H1 (cell line): ENCODE measurements at regions not wholly inside any gene's neighbourhood (a gene's known extent, or its start where the extent isn't known, plus 50 kb on each side); places are given as distances from the start of the nearest gene placed in this dataset.

Experiments
- CREB1 ChIP-seq: IDR thresholded peaks from 2 replicates; pipeline ENCODE4 v1.6.1; 2012; ENCODE audit warnings: inconsistent platforms
- RAD21 ChIP-seq, 2 experiments: IDR thresholded peaks in 1 of 2; conservative IDR thresholded peaks in 1 of 2; 2 replicates each; pipeline ENCODE4 v1.6.1; 2011; ENCODE audit warnings: low read depth in 2 of 2, low read length in 2 of 2, improper control_type of control experiment in 1 of 2, inconsistent platforms in 1 of 2, mild to moderate bottlenecking in 1 of 2, moderate library complexity in 1 of 2
- RFX5 ChIP-seq: IDR thresholded peaks from 2 replicates; pipeline ENCODE4 v1.6.1; 2011; ENCODE audit warnings: low read depth, low read length, improper control_type of control experiment, borderline replicate concordance
- SAP30 ChIP-seq: fragments of 300-600 bp; sonication (generic); IDR thresholded peaks from 2 replicates; pipeline ENCODE4 v1.7.1; 2012; ENCODE audit warnings: low read length, moderate library complexity, mild to moderate bottlenecking, inconsistent platforms; ENCODE audit not compliant: insufficient read depth, insufficient replicate concordance

GRCh38 chr21:35705237-35705887 is 355.0 kb downstream of the SETD4 start (continued):
- TF ChIP-seq RFX5 (no peak), RAD21 (IDR thresholded peaks at IDR 0.05 in 1 of 2, conservative IDR thresholded peaks at IDR 0.05 in 1 of 2; ENCODE audit: low read depth in 2 of 2, low read length in 2 of 2) (no peak), CREB1 (no peak), SAP30 (no peak)
